Ovary (tissue), 3 donors: ENCODE measurements at regions not wholly inside any gene's neighbourhood (a gene's known extent, or its start where the extent isn't known, plus 50 kb on each side); places are given as distances from the start of the nearest gene placed in this dataset.

Source experiments
- CTCF ChIP-seq, 3 donors: fragments of 450-650 bp in 2 of 3; fragments of 200-600 bp in 1 of 3; IDR thresholded peaks; one replicate each; pipeline versions ENCODE4 v1.5.1 to v1.8.0; 2016 to 2022; ENCODE audit warnings: antibody characterized with exemption in 3 of 3, mild to moderate bottlenecking in 1 of 3
- EP300 ChIP-seq: sonication (generic); formaldehyde crosslinking; IDR thresholded peaks from one replicate; pipeline ENCODE4 v1.6.1; 2017; ENCODE audit warnings: antibody characterized with exemption
- POLR2A ChIP-seq: fragments of 450-650 bp; IDR thresholded peaks from one replicate; pipeline ENCODE4 v1.6.1; 2017; ENCODE audit warnings: antibody characterized with exemption, mild to moderate bottlenecking, moderate library complexity
- donor health status: DM: no; HTN: no; CAD: no.

- TF ChIP-seq CTCF (IDR thresholded peaks at IDR 0.05) (no peak), POLR2A (no peak), EP300 (no peak)
These were observed 174.1 kb upstream of the FSTL4 start for GRCh38 chr5:133786420-133786819.
